Activated T-cell treated with anti-CD3 and anti-CD28 coated beads, Interleukin-2, amount 50 U/mL, for 72 hours (primary cell): ENCODE measurements at regions not wholly inside any gene's neighbourhood (a gene's known extent, or its start where the extent isn't known, plus 50 kb on each side); places are given as distances from the start of the nearest gene placed in this dataset.

ENCODE experiments used
- ATAC-seq, 2 donors: fragments of 150-1000 bp; cut with Tn5 transposase; replicated peaks in 1 of 2; 2 replicates each; pipeline ENCODE4 v1.10.0; 2021; ENCODE audit warnings: moderate library complexity in 2 of 2, mild to moderate bottlenecking in 1 of 2
- DNase-seq, 2 donors: peaks; one replicate each; pipeline ENCODE4 v3.0.0; 2021 to 2022; ENCODE audit warnings: mixed read lengths in 1 of 2
- H3K27ac Mint-ChIP-seq: one replicate; pipeline ENCODE4 v1.8.0; 2022; ENCODE audit warnings: mild to moderate bottlenecking, moderate library complexity, mixed read lengths
- H3K27me3 Mint-ChIP-seq: one replicate; pipeline ENCODE4 v1.8.0; 2022; ENCODE audit warnings: low read depth, mixed read lengths
- H3K36me3 Mint-ChIP-seq, 2 donors: one replicate each; pipeline ENCODE4 v1.8.0; 2022; ENCODE audit warnings: mixed read lengths in 2 of 2, mild to moderate bottlenecking in 1 of 2; ENCODE audit not compliant: insufficient read depth in 2 of 2
- H3K4me1 Mint-ChIP-seq: one replicate; pipeline ENCODE4 v1.8.0; 2022; ENCODE audit warnings: low read depth, mixed read lengths
- H3K4me3 Mint-ChIP-seq, 2 donors: one replicate each; pipeline ENCODE4 v1.8.0; 2022; ENCODE audit warnings: mild to moderate bottlenecking in 2 of 2, mixed read lengths in 2 of 2, moderate library complexity in 2 of 2
- H3K9me3 Mint-ChIP-seq, 2 donors: one replicate each; pipeline ENCODE4 v1.8.0; 2022; ENCODE audit warnings: mixed read lengths in 2 of 2

DNA sequence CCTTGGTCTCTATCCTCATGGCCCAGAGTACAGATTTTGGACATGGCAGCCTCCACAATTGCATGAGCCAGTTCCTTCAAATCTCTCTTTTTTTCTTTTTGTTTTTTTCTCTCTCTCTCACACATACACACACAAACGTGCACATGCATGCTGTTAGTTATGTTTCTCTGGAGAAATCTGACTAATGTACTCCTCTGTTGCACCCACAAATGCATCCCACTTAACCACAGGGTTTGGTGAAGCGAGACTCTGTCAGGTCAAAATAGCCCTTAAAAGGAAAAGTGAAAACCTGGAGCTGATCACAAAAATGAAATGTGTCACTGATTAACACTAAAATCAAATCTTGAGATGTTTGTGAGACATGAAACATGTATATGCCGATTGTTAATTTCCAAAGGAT, 374.6 kb upstream of the ARGLU1 start:
- H3K9me3 Mint-ChIP-seq = no peaks in the 10 kb centered on the region
- H3K27me3 Mint-ChIP-seq = no peaks in the 10 kb centered on the region
- H3K4me1 Mint-ChIP-seq = no peaks in the 10 kb centered on the region
- no peaks in the 10 kb centered on the region for H3K36me3 Mint-ChIP-seq
- no peak for DNase-seq
- H3K27ac Mint-ChIP-seq = no peak overlapping the region
- no peak for ATAC-seq
- H3K4me3 Mint-ChIP-seq = no peak overlapping the region

DNA sequence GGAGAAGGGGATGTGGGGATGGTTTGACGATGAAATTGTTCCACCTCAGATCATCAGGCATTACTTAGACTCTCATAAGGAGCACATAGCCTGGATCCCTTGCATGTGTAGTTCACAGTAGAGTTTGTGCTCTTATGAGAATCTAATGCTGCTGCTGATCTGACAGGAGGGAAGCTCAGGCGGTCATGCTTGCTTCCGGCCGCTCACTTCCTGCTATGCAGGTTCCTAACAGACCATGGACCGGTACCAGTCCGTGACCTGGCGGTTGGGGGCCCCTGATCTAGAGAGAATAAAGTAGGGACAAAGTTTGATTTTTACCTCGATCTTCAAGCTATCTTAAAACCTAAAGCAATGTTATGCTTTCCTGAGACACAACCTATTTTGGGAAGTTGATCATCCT, 373.8 kb upstream of the ARGLU1 start:
- Mint-ChIP-seq H3K4me1 (no peaks in the 10 kb centered on the region), H3K9me3 (no peaks in the 10 kb centered on the region), H3K4me3 (no peak overlapping the region), H3K36me3 (no peaks in the 10 kb centered on the region), H3K27me3 (no peaks in the 10 kb centered on the region), H3K27ac (no peak overlapping the region)
- DNase-seq (no peak), ATAC-seq (no peak)

DNA sequence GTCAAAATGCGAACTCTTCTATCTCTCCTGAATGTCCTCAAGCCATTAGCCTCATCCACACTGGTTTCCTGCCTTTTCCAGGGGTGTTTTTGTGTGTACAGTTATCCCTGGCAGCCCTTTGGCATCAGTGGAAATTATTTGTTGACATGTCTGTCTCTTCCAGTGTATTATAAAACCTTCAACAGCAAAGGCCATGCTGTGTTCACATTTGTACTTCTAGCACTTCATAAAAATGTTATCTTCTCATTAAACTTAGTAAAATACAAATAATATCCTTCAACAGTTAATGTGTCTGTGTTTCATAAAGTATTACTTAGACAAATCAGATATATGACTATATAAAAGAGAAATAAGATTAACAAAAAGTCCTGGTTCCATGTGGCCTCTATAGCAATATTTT, 359.5 kb upstream of the ARGLU1 start:
- Mint-ChIP-seq H3K27ac (no peak overlapping the region), H3K4me1 (no peaks in the 10 kb centered on the region), H3K9me3 (no peaks in the 10 kb centered on the region), H3K4me3 (no peak overlapping the region), H3K36me3 (no peaks in the 10 kb centered on the region), H3K27me3 (peaks cover under 1% of the 10 kb centered on the region)
- no peak for ATAC-seq
- DNase-seq = no peak

DNA sequence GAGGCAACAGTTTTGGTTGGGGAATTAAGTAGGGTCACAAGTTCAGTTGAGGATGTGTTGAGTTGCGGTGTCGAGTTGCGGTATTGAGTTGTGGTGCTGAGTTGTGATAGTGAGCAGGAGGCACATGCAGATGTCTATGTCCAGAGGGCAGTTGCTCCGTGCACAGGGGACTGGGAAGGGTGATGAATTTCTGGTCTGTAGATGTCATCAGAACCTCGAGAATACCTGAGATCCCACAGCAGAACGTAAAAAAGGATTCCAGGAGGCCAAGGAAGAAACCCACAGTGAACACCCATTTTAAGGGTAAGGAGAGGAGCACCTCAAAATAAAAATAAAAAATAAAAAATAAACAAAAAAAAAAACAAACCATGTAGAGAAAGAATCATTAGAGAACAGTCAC, 354.4 kb upstream of the ARGLU1 start:
- no peak for DNase-seq
- no peak for ATAC-seq
- H3K4me1 Mint-ChIP-seq = peaks cover 5% of the 10 kb centered on the region
- H3K36me3 Mint-ChIP-seq = no peaks in the 10 kb centered on the region
- H3K27me3 Mint-ChIP-seq = peaks cover 19% of the 10 kb centered on the region
- no peak overlapping the region for H3K27ac Mint-ChIP-seq
- no peak overlapping the region for H3K4me3 Mint-ChIP-seq
- no peaks in the 10 kb centered on the region for H3K9me3 Mint-ChIP-seq

DNA sequence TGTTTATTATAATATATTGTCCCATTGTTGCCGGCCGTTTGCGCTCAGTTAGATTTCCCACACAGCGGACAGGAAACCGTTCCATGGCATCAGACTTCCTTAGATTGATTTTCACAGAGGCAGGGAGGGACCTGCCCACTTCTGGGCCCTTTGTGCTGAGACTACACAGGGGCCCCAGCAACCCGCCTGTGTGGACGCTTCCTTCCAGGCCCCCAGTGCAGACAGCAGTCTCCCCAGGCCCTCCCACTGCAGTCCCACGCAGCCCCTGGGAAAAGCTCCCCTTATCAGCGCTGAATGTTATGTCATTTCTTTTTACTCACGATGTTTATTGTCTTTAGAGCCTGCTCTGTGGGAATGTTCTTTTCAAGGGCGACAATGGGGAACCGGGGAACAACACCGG, 351.7 kb upstream of the ARGLU1 start:
- H3K4me1 Mint-ChIP-seq = peaks cover 5% of the 10 kb centered on the region
- H3K36me3 Mint-ChIP-seq = no peaks in the 10 kb centered on the region
- H3K27ac Mint-ChIP-seq = no peak overlapping the region
- ATAC-seq = no peak
- H3K4me3 Mint-ChIP-seq = peak overlapping the region in 1 of 2 donors; percentile 60
- H3K9me3 Mint-ChIP-seq = no peaks in the 10 kb centered on the region
- peaks cover 32% of the 10 kb centered on the region for H3K27me3 Mint-ChIP-seq
- DNase-seq = no peak

DNA sequence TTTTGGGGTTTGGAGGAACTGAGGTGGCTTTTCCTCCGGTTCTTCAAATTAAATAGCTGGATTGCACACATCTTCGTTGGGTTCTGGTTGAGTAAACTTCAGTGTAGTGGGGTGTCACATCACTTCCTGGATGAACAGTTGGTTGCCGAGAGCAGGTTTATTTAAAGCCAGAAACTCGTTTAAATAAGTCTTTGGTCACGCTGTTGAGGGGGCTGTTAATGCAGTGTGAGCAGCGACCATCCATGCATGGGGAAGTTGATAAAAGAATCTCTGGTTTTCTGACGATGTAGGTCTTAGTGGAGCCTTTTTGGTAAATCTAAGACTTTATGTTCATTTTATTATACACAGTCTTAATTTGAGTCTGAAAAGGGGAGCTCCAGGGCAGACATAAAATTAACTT, 351.2 kb upstream of the ARGLU1 start:
- Mint-ChIP-seq H3K27me3 (peaks cover 37% of the 10 kb centered on the region), H3K27ac (no peak overlapping the region), H3K9me3 (no peaks in the 10 kb centered on the region), H3K36me3 (no peaks in the 10 kb centered on the region), H3K4me1 (peaks cover 5% of the 10 kb centered on the region), H3K4me3 (peak overlapping the region in 1 of 2 donors; percentile 60)
- DNase-seq (no peak), ATAC-seq (no peak)

DNA sequence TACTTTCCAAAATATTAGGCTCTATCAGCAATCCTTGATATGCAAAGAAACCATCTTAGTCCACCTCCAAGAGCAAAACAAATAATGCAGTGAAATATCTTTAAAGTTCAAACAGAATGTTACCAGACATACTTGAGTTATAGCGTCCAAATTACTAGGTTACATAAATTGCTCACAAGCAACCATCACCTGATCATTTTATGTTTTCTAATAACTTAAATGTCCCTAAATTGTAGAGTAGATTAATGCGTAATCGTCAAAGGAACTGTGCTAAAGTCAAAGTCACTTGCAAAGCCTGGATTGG, 350.6 kb upstream of the ARGLU1 start:
- peak overlapping the region; percentile 80 to 83 for H3K4me3 Mint-ChIP-seq
- ATAC-seq (no peak), DNase-seq (no peak)
- H3K9me3 Mint-ChIP-seq = no peaks in the 10 kb centered on the region
- peaks cover 43% of the 10 kb centered on the region for H3K27me3 Mint-ChIP-seq
- peaks cover 5% of the 10 kb centered on the region for H3K4me1 Mint-ChIP-seq
- no peaks in the 10 kb centered on the region for H3K36me3 Mint-ChIP-seq
- no peak overlapping the region for H3K27ac Mint-ChIP-seq

DNA sequence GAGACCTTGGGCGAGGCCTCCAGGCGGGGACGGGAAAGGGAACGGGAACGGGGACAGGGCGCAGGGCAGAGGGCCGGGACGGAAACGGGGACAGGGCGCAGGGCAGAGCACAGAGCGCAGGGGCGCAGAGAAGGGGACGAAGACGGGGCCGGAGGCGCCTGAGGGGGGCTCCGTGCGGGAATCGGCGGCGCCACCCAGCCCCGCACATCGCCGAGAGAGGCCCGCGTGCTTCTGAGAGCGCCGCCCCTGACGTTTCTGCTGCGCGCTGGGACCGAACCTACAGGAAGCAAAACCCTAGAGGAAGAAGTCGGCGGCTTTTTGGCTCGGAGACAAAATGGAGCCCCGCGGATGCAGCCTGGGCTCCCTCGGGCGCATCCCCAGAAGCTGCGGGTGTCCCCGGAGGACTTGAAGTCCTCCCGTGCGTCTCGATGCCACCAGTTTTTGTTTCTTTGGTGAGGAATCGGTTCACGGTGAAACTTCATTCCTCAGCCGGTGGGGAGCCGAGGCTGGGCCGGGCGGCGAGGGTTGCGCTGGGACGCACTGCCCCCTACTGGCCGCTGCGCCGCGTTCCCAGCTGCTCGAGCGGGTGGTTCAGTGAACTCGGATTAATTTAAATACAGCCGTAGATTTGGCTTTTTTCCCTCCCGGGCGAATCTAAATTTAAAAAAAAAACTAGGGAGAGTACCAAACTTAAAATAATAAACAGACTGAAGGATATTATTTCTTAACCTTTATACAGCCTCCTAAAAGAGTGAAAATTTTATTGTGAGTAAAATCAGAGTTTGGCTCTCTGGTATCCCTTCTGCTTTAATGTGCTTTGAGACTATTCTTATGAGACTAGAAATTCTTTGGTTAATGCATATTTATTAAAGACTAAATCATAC, 350.0 kb upstream of the ARGLU1 start:
- no peaks in the 10 kb centered on the region for H3K36me3 Mint-ChIP-seq
- H3K27ac Mint-ChIP-seq = no peak overlapping the region

DNA sequence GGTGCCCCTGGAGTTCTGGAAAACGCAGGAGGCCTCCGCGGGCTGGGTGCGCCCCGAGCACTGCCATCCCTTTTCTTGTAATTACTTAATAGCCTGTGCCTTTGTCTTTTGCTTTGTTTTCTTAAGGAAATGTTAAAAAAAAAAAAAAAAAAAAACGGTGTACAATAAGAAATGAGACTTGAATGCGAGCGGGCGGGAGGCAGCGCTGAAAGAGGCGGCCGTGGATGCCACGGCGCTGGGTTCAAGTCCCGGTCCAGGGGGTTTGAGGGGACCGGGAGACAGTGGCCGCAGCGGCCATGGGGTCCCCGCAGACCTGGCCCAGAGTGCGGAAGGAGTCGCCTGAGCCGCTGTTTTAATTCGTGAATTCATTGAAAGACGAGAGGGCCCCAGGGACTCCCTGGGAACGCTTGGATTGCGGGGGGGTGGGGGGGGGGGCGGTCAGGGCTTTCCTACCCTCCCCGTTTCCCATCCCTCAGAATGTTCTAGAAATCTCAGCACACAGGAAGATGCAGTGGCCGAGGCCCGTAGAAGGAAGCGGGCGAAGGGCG, 349.2 kb upstream of the ARGLU1 start:
- Mint-ChIP-seq H3K9me3 (no peaks in the 10 kb centered on the region), H3K36me3 (no peaks in the 10 kb centered on the region), H3K4me1 (peaks cover 5% of the 10 kb centered on the region), H3K27ac (no peak overlapping the region), H3K4me3 (peak overlapping the region; percentile 80 to 83), H3K27me3 (peaks cover 39% of the 10 kb centered on the region)
- no peak for ATAC-seq
- no peak for DNase-seq

More for the DNA sequence above, 350.0 kb upstream of the ARGLU1 start:
- ATAC-seq = peak; percentile 93
- peaks cover 5% of the 10 kb centered on the region for H3K4me1 Mint-ChIP-seq
- no peaks in the 10 kb centered on the region for H3K9me3 Mint-ChIP-seq
- H3K27me3 Mint-ChIP-seq = peaks cover 43% of the 10 kb centered on the region
- DNase-seq = peak; percentile 68 to 82
- peak overlapping the region; percentile 80 to 83 for H3K4me3 Mint-ChIP-seq

DNA sequence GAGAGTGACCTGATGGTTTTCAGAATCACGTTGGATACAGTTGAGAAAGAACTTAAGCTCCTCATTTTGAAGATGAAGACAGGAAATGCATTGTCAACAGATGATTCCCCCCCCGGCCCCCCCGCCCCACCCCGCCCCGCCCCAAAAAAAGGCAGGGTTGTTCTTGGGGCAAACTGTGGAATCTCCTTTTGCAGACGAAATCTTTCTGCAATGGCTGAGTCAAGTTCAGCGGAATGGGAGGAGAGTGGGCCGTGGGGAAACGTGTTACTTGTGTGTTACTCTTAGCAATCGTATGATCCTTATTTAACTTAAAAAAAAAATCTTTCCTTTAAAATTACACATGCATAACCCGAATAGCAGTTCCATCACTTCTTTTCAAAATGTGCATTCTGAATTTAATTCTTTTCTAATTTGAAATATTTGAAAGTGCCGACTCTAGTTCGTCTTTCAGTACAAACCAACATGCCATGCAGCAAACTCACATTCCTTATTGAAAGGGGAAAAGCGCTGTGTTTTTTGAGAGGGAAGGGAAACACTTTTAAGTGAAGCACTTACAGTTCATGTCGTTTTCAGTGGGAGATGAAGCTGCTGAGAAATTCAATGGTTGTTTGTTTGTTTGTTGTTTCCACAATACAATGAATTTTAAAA, 348.5 kb upstream of the ARGLU1 start:
- Mint-ChIP-seq H3K36me3 (no peaks in the 10 kb centered on the region), H3K27me3 (peaks cover 36% of the 10 kb centered on the region), H3K9me3 (peaks cover 0 to 2% of the 10 kb centered on the region in 2 donors), H3K4me3 (peak overlapping the region in 1 of 2 donors; percentile 83), H3K27ac (no peak overlapping the region), H3K4me1 (peaks cover 6% of the 10 kb centered on the region)
- ATAC-seq = no peak
- no peak for DNase-seq

DNA sequence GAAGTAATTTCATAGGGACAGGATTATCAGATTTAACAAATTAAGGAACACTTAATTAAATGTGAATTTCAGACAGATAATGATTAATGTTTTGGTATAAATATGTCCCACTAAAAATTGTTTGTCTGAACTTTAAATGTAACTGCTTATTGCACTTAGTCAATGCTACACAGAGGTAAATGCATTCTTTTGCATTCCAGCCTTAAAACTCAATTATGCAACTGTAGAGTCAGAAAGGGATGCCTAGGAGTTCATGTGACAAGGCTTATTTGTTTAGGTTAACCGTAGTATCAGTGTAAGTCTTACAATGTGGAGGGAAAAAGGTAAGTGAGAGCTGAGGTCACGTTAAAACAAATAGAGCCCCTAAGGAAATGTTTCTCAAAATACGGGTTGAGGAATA, 347.2 kb upstream of the ARGLU1 start:
- Mint-ChIP-seq H3K27me3 (peaks cover 36% of the 10 kb centered on the region), H3K9me3 (peaks cover 0 to 2% of the 10 kb centered on the region in 2 donors), H3K27ac (no peak overlapping the region), H3K4me3 (no peak overlapping the region), H3K36me3 (no peaks in the 10 kb centered on the region), H3K4me1 (peaks cover 11% of the 10 kb centered on the region)
- no peak for ATAC-seq
- DNase-seq = no peak

DNA sequence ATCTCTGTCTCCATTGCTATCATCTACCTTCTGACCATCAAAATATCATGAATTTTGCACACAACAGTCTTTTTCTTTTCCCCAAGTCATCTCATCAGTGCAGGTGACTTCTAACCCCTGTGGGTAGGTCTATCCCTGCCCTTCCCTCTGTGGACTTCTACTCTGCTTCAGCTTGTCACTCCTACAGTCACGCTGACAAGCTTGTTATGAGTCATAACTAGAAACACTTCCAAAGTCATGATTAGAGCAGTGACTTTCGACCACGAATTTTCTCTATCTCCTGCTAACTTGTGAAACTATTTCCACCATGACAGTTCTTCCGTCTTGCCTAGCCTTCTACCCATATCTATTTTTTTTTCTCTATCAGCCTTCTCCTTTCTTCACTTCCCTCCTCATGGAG, 343.7 kb upstream of the ARGLU1 start:
- ATAC-seq (no peak), DNase-seq (no peak)
- H3K27ac Mint-ChIP-seq = no peak overlapping the region

DNA sequence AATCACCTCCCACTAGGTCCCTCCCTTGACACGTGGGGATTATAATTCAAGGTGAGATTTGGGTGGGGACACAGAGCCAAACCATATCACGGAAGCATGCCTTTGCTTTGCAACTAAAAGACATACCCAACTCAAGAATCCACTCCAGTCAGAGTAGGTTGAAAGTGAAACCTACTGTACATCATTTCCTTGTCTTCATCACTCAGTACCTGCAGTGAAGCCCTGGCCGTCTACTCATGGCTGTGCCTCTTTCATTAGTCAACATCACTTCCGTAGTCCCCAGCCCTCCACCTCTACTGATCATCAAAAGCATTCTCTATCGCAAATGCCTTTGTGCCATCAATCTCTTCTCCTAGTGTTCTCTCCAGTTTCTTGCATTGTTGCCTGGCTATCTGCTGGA, 343.1 kb upstream of the ARGLU1 start:
- Mint-ChIP-seq H3K9me3 (peaks cover 0 to 2% of the 10 kb centered on the region in 2 donors), H3K27me3 (peaks cover 24% of the 10 kb centered on the region), H3K27ac (no peak overlapping the region), H3K4me1 (peaks cover 6% of the 10 kb centered on the region), H3K4me3 (no peak overlapping the region), H3K36me3 (no peaks in the 10 kb centered on the region)
- ATAC-seq = peak in 1 of 2 donors; percentile 67
- DNase-seq = no peak

More for the DNA sequence above, 343.7 kb upstream of the ARGLU1 start:
- H3K36me3 Mint-ChIP-seq = no peaks in the 10 kb centered on the region
- peaks cover 6% of the 10 kb centered on the region for H3K4me1 Mint-ChIP-seq
- peaks cover 0 to 2% of the 10 kb centered on the region in 2 donors for H3K9me3 Mint-ChIP-seq
- no peak overlapping the region for H3K4me3 Mint-ChIP-seq
- peaks cover 24% of the 10 kb centered on the region for H3K27me3 Mint-ChIP-seq
